K562 (cell line): ENCODE measurements at regions not wholly inside any gene's neighbourhood (a gene's known extent, or its start where the extent isn't known, plus 50 kb on each side); places are given as distances from the start of the nearest gene placed in this dataset.

Experiments used
- ATAC-seq: fragments of 200-7000 bp; cut with Tn5 transposase; 3 replicates; pipeline ENCODE4 v1.9.1; 2020; ENCODE audit warnings: moderate library complexity
- BruUV-seq: library from RNA; stranded (reverse); fragments of 400-500 nt; replicated peaks from 2 replicates; lab custom pipeline; 2021; lab: Mats Ljungman, UMichigan
- CTCF ChIA-PET: fragments of 300-600 bp; formaldehyde crosslinking; extraction: SDS; loops from one replicate; lab custom pipeline; 2021; ENCODE audit warnings: low intra/inter-chr PET ratio; lab: Yijun Ruan, JAX
- POLR2A ChIA-PET: fragments of 300-600, 350-650 bp; sonication (Branson Sonifier 250); formaldehyde crosslinking; extraction: SDS; loops from one replicate; lab custom pipeline; 2021; ENCODE audit warnings: antibody characterized with exemption, inconsistent platforms; lab: Yijun Ruan, JAX
- DNase-seq, 4 experiments: peaks; one replicate each; pipeline versions ENCODE4 v3.0.0 to v3.0.0-alpha.2; 2011 to 2018; ENCODE audit warnings: low spot score in 3 of 4, mixed read lengths in 3 of 4; ENCODE audit errors: extremely low read depth in 1 of 4
- FAIRE-seq: peaks from 2 replicates; lab custom pipeline; 2011; peaks lifted over from hg19 to GRCh38; lab: Jason Lieb, UNC
- H2AFZ ChIP-seq: 2 replicates; pipeline ENCODE4 v1.6.0; 2011; ENCODE audit warnings: low read depth, low read length, control low read depth, inconsistent platforms
- H3K27ac ChIP-seq: fragments of 200-600 bp; 3 replicates; pipeline ENCODE4 v1.8.0; 2011; ENCODE audit warnings: low read depth, mild to moderate bottlenecking, control low read depth, inconsistent platforms, low read length, moderate library complexity, mixed read lengths; ENCODE audit errors: extremely low read depth
- H3K27me3 ChIP-seq, 2 experiments: fragments of 300-600 bp in 1 of 2; 2 replicates in 1 of 2; 3 replicates in 1 of 2; pipeline versions ENCODE4 v1.6.0 to v1.8.0; 2011; ENCODE audit warnings: inconsistent platforms in 2 of 2, low read length in 2 of 2, mild to moderate bottlenecking in 1 of 2, mixed read lengths in 1 of 2, moderate library complexity in 1 of 2; ENCODE audit not compliant: control insufficient read depth in 2 of 2, insufficient read depth in 2 of 2
- H3K36me3 ChIP-seq: fragments of 300-600 bp; 3 replicates; pipeline ENCODE4 v1.8.0; 2011; ENCODE audit warnings: mild to moderate bottlenecking, low read length, inconsistent platforms; ENCODE audit not compliant: control insufficient read depth, insufficient read depth
- H3K4me1 ChIP-seq, 2 experiments: fragments of 200-600 bp in 1 of 2; replicated peaks in 1 of 2; 2 replicates in 1 of 2; 3 replicates in 1 of 2; pipeline versions ENCODE4 v1.5.1 to v1.8.0; 2011; ENCODE audit warnings: inconsistent platforms in 2 of 2, low read length in 2 of 2, mild to moderate bottlenecking in 1 of 2, mixed read lengths in 1 of 2, moderate library complexity in 1 of 2; ENCODE audit not compliant: control insufficient read depth in 2 of 2, insufficient read depth in 2 of 2
- H3K4me2 ChIP-seq: 2 replicates; pipeline ENCODE4 v1.6.1; 2011; ENCODE audit warnings: low read length, control low read depth, inconsistent platforms, mixed read lengths; ENCODE audit not compliant: insufficient read depth
- H3K4me3 ChIP-seq: fragments of 200-600 bp; sonication (generic), shearing (Covaris generic); 2 replicates; pipeline ENCODE4 v1.5.1; 2016; ENCODE audit warnings: control low read depth, inconsistent platforms
- H3K79me2 ChIP-seq: fragments of 200-600 bp; 3 replicates; pipeline ENCODE4 v1.8.0; 2011; ENCODE audit warnings: low read length, inconsistent platforms; ENCODE audit not compliant: control insufficient read depth, insufficient read depth
- H3K9ac ChIP-seq, 2 experiments: 2 replicates each; pipeline versions ENCODE4 v1.6.0 to v1.6.1; 2011; ENCODE audit warnings: low read depth in 2 of 2, low read length in 2 of 2, control low read depth in 1 of 2, inconsistent platforms in 1 of 2, mild to moderate bottlenecking in 1 of 2, mixed read lengths in 1 of 2; ENCODE audit not compliant: insufficient read depth in 1 of 2
- H3K9me1 ChIP-seq: one replicate; pipeline ENCODE4 v1.6.0; 2011; ENCODE audit warnings: inconsistent platforms, mild to moderate bottlenecking, low read length, moderate library complexity; ENCODE audit not compliant: control insufficient read depth, insufficient read depth
- H3K9me3 ChIP-seq: replicated peaks from 2 replicates; pipeline ENCODE4 v1.5.1; 2011; ENCODE audit warnings: low read depth, low read length, inconsistent platforms; ENCODE audit not compliant: control insufficient read depth, insufficient read depth
- H4K20me1 ChIP-seq: replicated peaks from 2 replicates; pipeline ENCODE4 v1.6.1; 2011; ENCODE audit warnings: low read length, inconsistent platforms, mixed read lengths; ENCODE audit not compliant: control insufficient read depth, insufficient read depth
- BRF1 ChIP-seq: IDR thresholded peaks from 3 replicates; pipeline ENCODE4 v1.6.1; 2011; ENCODE audit warnings: borderline replicate concordance, mild to moderate bottlenecking; ENCODE audit not compliant: insufficient read length; ENCODE audit errors: extremely low read depth
- FOXJ3 ChIP-seq: sonication (generic); formaldehyde crosslinking; IDR thresholded peaks from 2 replicates; pipeline ENCODE4 v1.4.0; 2020; ENCODE audit warnings: mild to moderate bottlenecking, missing genetic modification reagents
- GTF2E2 ChIP-seq: fragments of 200-800 bp; sonication (Bioruptor generic); IDR thresholded peaks from 2 replicates; pipeline ENCODE4 v1.6.1; 2016; ENCODE audit warnings: missing genetic modification characterization, missing compliant biosample characterization
- HDAC2 ChIP-seq: fragments of 450-650 bp; IDR thresholded peaks from 2 replicates; pipeline ENCODE4 v1.6.1; 2016; ENCODE audit warnings: mild to moderate bottlenecking
- HDGF ChIP-seq: fragments of 450-650 bp; IDR thresholded peaks from 2 replicates; pipeline ENCODE4 v1.6.1; 2016
- MCM5 ChIP-seq: fragments of 450-650 bp; IDR thresholded peaks from 2 replicates; pipeline ENCODE4 v1.6.1; 2016; ENCODE audit warnings: low read depth
- NFXL1 ChIP-seq: fragments of 450-650 bp; formaldehyde crosslinking; IDR thresholded peaks from 2 replicates; pipeline ENCODE4 v1.4.0; 2021; ENCODE audit warnings: mild to moderate bottlenecking
- NFYB ChIP-seq: IDR thresholded peaks from 2 replicates; pipeline ENCODE4 v1.6.1; 2011; ENCODE audit warnings: mild to moderate bottlenecking, moderate library complexity; ENCODE audit not compliant: insufficient read length; ENCODE audit errors: extremely low read depth
- RUNX1 ChIP-seq: sonication (generic); IDR thresholded peaks from 2 replicates; pipeline ENCODE4 v1.6.1; 2016; ENCODE audit warnings: antibody characterized with exemption, low read depth
- SNRNP70 ChIP-seq: fragments of 200-400 bp; formaldehyde crosslinking; optimal IDR thresholded peaks from 2 replicates; pipeline ENCODE3; 2017; ENCODE audit warnings: low read depth, low read length
- SP2 ChIP-seq: IDR thresholded peaks from 2 replicates; pipeline ENCODE4 v1.6.1; 2011; ENCODE audit warnings: mild to moderate bottlenecking, low read depth, low read length, moderate library complexity; ENCODE audit not compliant: poor library complexity, severe bottlenecking; ENCODE audit errors: extremely low read depth
- ZBTB2 ChIP-seq: fragments of 450-650 bp; IDR thresholded peaks from 2 replicates; pipeline ENCODE4 v1.6.1; 2016; ENCODE audit warnings: antibody characterized with exemption
- ZNF143 ChIP-seq: sonication (generic); formaldehyde crosslinking; IDR thresholded peaks from 2 replicates; pipeline ENCODE4 v1.9.0; 2022; ENCODE audit warnings: mild to moderate bottlenecking, missing genetic modification reagents
- ZNF408 ChIP-seq: fragments of 250-450 bp; sonication (Bioruptor Pico); IDR thresholded peaks from 2 replicates; pipeline ENCODE4 v1.4.0; 2020; ENCODE audit warnings: low read depth, mild to moderate bottlenecking, moderate library complexity
- ZNF707 ChIP-seq: fragments of 250-450 bp; sonication (Bioruptor Pico); conservative IDR thresholded peaks from 2 replicates; pipeline ENCODE4 v1.8.0; 2022; ENCODE audit warnings: inconsistent platforms, mild to moderate bottlenecking, moderate library complexity
- WGBS: fragments of 100-300 bp; shearing (Covaris generic); methylation state at CpG from one replicate; pipeline ENCODE4 v1.1.6; 2016; ENCODE audit warnings: low coverage, mixed read lengths; ENCODE audit not compliant: insufficient coverage; ENCODE audit errors: missing lambda C conversion rate; 5-methylcytosine and 5-hydroxymethylcytosine counted together
- in situ Hi-C: fragments of 300-500 bp; cut with MboI; formaldehyde crosslinking; loops from 4 replicates; pipeline ENCODE4 v1.15.0; 2018; ENCODE audit warnings: inconsistent platforms, mixed read lengths
- intact Hi-C: fragments of 100-400 bp; cut with micrococcal nuclease; formaldehyde crosslinking; loops from 2 replicates; pipeline ENCODE4 v1.14.2; 2022
- TF ChIP-seq, protein P1 (sequence below), 2 experiments: fragments of 450-650 bp; IDR thresholded peaks; 2 replicates each; pipeline ENCODE4 v1.6.1; 2016; ENCODE audit warnings: mild to moderate bottlenecking in 2 of 2, borderline replicate concordance in 1 of 2, low read depth in 1 of 2, moderate library complexity in 1 of 2

DNA sequence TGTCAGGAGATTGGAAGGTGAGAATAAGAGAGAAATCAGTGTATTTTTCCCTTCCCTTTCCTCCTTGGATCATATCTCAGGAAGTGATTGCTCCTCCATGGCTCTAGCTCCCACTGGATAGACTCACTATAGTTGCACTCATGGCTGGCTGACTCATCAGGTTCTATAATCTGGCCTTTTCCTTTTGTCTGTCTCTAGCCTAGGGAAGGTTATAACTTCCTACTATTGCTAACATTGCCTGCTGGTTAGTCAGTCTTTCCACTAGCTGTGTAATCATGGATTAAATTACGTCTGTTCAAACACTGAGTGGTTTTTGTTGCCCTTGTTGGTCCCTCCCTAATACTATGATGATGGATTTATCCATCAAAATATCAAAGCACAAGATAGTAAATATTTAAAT lies 195.5 kb upstream of the VEGFC start:
- Histone ChIP-seq H3K4me1 (no peaks in the 10 kb centered on the region), H3K4me2 (no peak overlapping the region), H3K27ac (no peak overlapping the region), H4K20me1 (no peaks in the 10 kb centered on the region), H3K9me1 (no peaks in the 10 kb centered on the region), H3K9me3 (no peaks in the 10 kb centered on the region), H3K36me3 (no peaks in the 10 kb centered on the region), H3K4me3 (no peak overlapping the region), H3K9ac (no peak overlapping the region), H3K27me3 (no peaks in the 10 kb centered on the region), H3K79me2 (no peaks in the 10 kb centered on the region), H2AFZ (no peak overlapping the region)
- DNase-seq: no peak
- no peak for ATAC-seq
- TF ChIP-seq NFXL1 (CRISPR knock-in tag) (no peak), FOXJ3 (CRISPR knock-in tag) (no peak), HDGF (no peak), GTF2E2 (tag) (no peak), SNRNP70 (no peak), BRF1 (no peak), NFYB (no peak), ZNF707 (CRISPR knock-in tag) (no peak), HDAC2 (no peak), ZBTB2 (no peak), ZNF408 (CRISPR knock-in tag) (no peak), MCM5 (no peak), RUNX1 (no peak), SP2 (no peak), ZNF143 (CRISPR knock-in tag) (no peak)
- TF ChIP-seq, protein P1, sequence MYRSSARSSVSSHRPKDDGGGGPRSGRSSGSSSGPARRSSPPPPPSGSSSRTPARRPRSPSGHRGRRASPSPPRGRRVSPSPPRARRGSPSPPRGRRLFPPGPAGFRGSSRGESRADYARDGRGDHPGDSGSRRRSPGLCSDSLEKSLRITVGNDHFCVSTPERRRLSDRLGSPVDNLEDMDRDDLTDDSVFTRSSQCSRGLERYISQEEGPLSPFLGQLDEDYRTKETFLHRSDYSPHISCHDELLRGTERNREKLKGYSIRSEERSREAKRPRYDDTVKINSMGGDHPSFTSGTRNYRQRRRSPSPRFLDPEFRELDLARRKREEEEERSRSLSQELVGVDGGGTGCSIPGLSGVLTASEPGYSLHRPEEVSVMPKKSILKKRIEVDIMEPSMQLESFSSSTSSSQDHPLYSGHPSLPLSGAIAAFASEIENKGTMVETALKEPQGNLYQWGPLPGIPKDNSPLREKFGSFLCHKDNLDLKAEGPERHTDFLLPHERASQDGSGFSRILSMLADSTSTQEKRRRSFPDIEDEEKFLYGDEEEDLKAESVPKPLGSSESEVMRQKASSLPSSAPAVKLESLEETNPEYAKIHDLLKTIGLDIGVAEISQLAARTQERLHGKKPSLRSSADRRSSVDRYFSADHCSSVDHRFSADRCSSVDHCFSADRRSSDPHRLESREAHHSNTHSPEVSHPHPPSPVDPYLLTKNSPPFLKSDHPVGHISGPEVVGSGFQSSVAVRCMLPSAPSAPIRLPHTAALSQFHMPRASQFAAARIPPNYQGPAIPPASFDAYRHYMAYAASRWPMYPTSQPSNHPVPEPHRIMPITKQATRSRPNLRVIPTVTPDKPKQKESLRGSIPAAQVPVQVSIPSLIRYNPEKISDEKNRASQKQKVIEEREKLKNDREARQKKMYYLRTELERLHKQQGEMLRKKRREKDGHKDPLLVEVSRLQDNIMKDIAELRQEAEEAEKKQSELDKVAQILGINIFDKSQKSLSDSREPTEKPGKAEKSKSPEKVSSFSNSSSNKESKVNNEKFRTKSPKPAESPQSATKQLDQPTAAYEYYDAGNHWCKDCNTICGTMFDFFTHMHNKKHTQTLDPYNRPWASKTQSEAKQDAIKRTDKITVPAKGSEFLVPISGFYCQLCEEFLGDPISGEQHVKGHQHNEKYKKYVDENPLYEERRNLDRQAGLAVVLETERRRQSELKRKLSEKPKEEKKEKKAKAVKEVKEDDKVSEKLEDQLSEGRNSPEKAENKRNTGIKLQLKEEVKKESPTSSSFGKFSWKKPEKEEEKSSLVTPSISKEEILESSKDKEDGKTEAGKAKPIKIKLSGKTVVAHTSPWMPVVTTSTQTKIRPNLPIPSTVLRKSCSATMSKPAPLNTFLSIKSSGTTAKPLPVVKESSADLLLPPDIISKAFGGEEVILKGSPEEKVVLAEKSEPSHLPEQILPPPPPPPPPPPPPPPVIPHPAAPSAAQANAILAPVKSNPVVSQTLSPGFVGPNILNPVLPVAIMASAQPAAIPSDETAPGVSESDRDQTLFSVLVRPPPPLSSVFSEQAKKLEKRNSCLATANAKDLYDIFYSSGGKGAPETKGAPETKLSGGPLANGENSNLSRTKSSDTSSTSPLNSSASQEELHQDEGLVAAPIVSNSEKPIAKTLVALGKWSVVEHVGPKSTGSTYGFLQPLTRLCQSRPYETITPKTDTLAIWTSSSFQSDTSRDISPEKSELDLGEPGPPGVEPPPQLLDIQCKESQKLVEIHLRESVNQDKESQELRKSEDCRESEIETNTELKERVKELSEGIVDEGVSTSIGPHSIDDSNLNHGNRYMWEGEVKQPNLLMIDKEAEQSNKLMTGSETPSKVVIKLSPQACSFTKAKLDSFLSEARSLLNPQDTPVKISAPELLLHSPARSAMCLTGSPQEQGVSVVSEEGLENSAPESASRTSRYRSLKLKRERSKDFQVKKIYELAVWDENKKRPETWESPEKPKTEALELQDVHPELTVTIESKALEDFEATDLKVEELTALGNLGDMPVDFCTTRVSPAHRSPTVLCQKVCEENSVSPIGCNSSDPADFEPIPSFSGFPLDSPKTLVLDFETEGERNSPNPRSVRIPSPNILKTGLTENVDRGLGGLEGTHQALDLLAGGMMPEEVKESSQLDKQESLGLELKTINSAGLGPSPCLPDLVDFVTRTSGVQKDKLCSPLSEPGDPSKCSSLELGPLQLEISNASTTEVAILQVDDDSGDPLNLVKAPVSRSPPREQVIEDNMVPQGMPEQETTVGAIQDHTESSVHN (IDR thresholded peaks at IDR 0.05; ENCODE audit: borderline replicate concordance in 1 of 2, low read depth in 1 of 2): no peak
- in situ Hi-C loops: no loop called here
- CTCF ChIA-PET: no interaction called here
- POLR2A ChIA-PET: no interaction called here
- intact Hi-C loops: no loop called here
- FAIRE-seq: no peak
- WGBS: 0% methylated on average over 1 of the region's 1 CpG
- no TSS peak for BruUV-seq
